ENCODE measurements at regions not wholly inside any gene's neighbourhood (a gene's known extent, or its start where the extent isn't known, plus 50 kb on each side); places are given as distances from the start of the nearest gene placed in this dataset.

GRCh38 chr18:28287146-28287545 lies 110.2 kb upstream of the CDH2 start:
- TF ChIP-seq POLR2A (IDR thresholded peaks at IDR 0.05; ENCODE audit: low read length) = no peak
- no peak for TF ChIP-seq GATA1 (IDR thresholded peaks at IDR 0.05; ENCODE audit: low read depth, low read length)

All from erythroblast (primary cell).